Astrocyte (in vitro differentiated cells and primary cell): ENCODE measurements at regions not wholly inside any gene's neighbourhood (a gene's known extent, or its start where the extent isn't known, plus 50 kb on each side); places are given as distances from the start of the nearest gene placed in this dataset.

Experiments used
- DNase-seq: peaks from one replicate; pipeline ENCODE4 v3.0.0-alpha.2; 2010; ENCODE audit warnings: low read depth
- FAIRE-seq: peaks from 2 replicates; lab custom pipeline; 2011; peaks lifted over from hg19 to GRCh38; lab: Jason Lieb, UNC
- H2AFZ ChIP-seq: 2 replicates; pipeline ENCODE4 v1.6.0; 2012; ENCODE audit warnings: low read depth, low read length, inconsistent platforms
- H3K27ac ChIP-seq: 2 replicates; pipeline ENCODE4 v1.5.1; 2011; ENCODE audit warnings: low read depth, low read length, inconsistent platforms
- H3K27me3 ChIP-seq: 2 replicates; pipeline ENCODE4 v1.6.0; 2011; ENCODE audit warnings: low read length, inconsistent platforms; ENCODE audit not compliant: insufficient read depth
- H3K36me3 ChIP-seq: 2 replicates; pipeline ENCODE4 v1.5.1; 2011; ENCODE audit warnings: low read length, inconsistent platforms; ENCODE audit not compliant: insufficient read depth
- H3K4me1 ChIP-seq: 2 replicates; pipeline ENCODE4 v1.5.1; 2011; ENCODE audit warnings: low read length, inconsistent platforms; ENCODE audit not compliant: insufficient read depth
- H3K4me2 ChIP-seq: 2 replicates; pipeline ENCODE4 v1.6.0; 2012; ENCODE audit warnings: low read length, inconsistent platforms
- H3K4me3 ChIP-seq: 2 replicates; pipeline ENCODE4 v1.5.1; 2011; ENCODE audit warnings: low read depth, mild to moderate bottlenecking, low read length, inconsistent platforms; ENCODE audit not compliant: insufficient read depth
- H3K79me2 ChIP-seq: 2 replicates; pipeline ENCODE4 v1.6.0; 2012; ENCODE audit warnings: mild to moderate bottlenecking, low read length, inconsistent platforms; ENCODE audit not compliant: insufficient read depth
- H3K9ac ChIP-seq: 2 replicates; pipeline ENCODE4 v1.6.0; 2012; ENCODE audit warnings: mild to moderate bottlenecking, low read length, inconsistent platforms
- H3K9me3 ChIP-seq: 2 replicates; pipeline ENCODE4 v1.5.1; 2012; ENCODE audit warnings: low read depth, mild to moderate bottlenecking, low read length, inconsistent platforms; ENCODE audit not compliant: insufficient read depth
- H4K20me1 ChIP-seq: 2 replicates; pipeline ENCODE4 v1.6.0; 2012; ENCODE audit warnings: low read length, inconsistent platforms; ENCODE audit not compliant: insufficient read depth
- H3K27ac Mint-ChIP-seq: one replicate; pipeline ENCODE4 v1.8.0; 2021; ENCODE audit warnings: mild to moderate bottlenecking, mixed read lengths; ENCODE audit not compliant: unreplicated experiment
- H3K27me3 Mint-ChIP-seq: one replicate; pipeline ENCODE4 v1.8.0; 2021; ENCODE audit warnings: low read depth, mixed read lengths; ENCODE audit not compliant: unreplicated experiment
- H3K36me3 Mint-ChIP-seq: one replicate; pipeline ENCODE4 v1.8.0; 2021; ENCODE audit warnings: low read depth, mixed read lengths; ENCODE audit not compliant: unreplicated experiment
- H3K4me1 Mint-ChIP-seq: one replicate; pipeline ENCODE4 v1.8.0; 2021; ENCODE audit warnings: low read depth, mixed read lengths; ENCODE audit not compliant: unreplicated experiment
- H3K4me3 Mint-ChIP-seq: one replicate; pipeline ENCODE4 v1.8.0; 2021; ENCODE audit warnings: mild to moderate bottlenecking, moderate library complexity, mixed read lengths; ENCODE audit not compliant: unreplicated experiment
- H3K9me3 Mint-ChIP-seq: one replicate; pipeline ENCODE4 v1.8.0; 2021; ENCODE audit warnings: mild to moderate bottlenecking, mixed read lengths; ENCODE audit not compliant: unreplicated experiment
- CTCF ChIP-seq: IDR thresholded peaks from 2 replicates; pipeline ENCODE4 v1.5.1; 2011; ENCODE audit warnings: low read depth, mild to moderate bottlenecking, inconsistent platforms, low read length, moderate library complexity; ENCODE audit not compliant: insufficient read depth
- EZH2 ChIP-seq: IDR thresholded peaks from 2 replicates; pipeline ENCODE4 v1.6.1; 2012; ENCODE audit warnings: mild to moderate bottlenecking, low read length, inconsistent platforms; ENCODE audit not compliant: insufficient read depth

- no peaks in the 10 kb centered on the region for H3K79me2 ChIP-seq
- DNase-seq, result no peak
- no peaks in the 10 kb centered on the region for H3K36me3 ChIP-seq
- H3K27ac ChIP-seq, result no peak overlapping the region
- no peak for FAIRE-seq
- no peak overlapping the region for H3K4me3 Mint-ChIP-seq
- TF ChIP-seq CTCF (no peak), EZH2 (no peak)
- no peak overlapping the region for H2AFZ ChIP-seq
- no peak overlapping the region for H3K4me2 ChIP-seq
- H4K20me1 ChIP-seq, result no peaks in the 10 kb centered on the region
- H3K36me3 Mint-ChIP-seq, result no peaks in the 10 kb centered on the region
- peaks cover 39% of the 10 kb centered on the region for H3K27me3 Mint-ChIP-seq
- no peak overlapping the region for H3K27ac Mint-ChIP-seq
- peaks cover 2% of the 10 kb centered on the region for H3K27me3 ChIP-seq
- no peaks in the 10 kb centered on the region for H3K4me1 ChIP-seq
- H3K4me3 ChIP-seq, result no peak overlapping the region
- H3K9me3 Mint-ChIP-seq, result peaks cover 5% of the 10 kb centered on the region
- no peaks in the 10 kb centered on the region for H3K9me3 ChIP-seq
- H3K9ac ChIP-seq, result no peak overlapping the region
- no peaks in the 10 kb centered on the region for H3K4me1 Mint-ChIP-seq
These were observed 154.4 kb upstream of the TWIST2 start for GRCh38 chr2:238693337-238694093.

DNA sequence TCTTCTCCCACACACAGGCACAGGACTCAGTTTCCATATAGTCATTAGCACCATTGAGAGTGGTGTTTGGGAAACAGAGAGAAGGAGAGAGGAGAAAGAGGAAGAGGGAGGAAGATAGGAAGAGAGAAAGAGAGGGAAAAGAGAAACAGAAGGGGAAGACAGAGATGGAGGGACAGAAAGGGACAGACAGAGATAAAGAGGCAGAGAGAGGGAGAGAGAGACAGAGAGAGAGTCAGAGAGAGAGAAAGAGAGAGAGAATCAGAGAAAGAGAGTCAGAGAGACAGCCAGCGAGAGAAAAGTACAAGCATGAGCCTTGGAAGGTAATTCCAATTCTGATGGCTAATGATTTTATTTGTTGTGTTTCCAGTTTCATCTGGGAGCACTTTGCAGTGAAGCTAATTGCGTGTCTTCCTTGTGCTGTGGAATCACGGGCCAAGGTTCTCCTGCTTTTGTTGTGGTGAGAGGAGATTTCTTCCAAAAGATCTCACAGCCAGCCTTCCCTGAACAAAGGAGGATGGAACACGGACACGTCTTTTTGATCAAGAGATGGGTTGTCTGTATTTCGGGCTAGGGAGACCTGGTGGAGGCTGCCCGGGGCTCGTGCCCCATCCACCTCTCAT, 153.6 kb upstream of the TWIST2 start:
- Mint-ChIP-seq H3K9me3 (peaks cover 5% of the 10 kb centered on the region), H3K4me3 (no peak overlapping the region), H3K36me3 (no peaks in the 10 kb centered on the region), H3K27ac (no peak overlapping the region), H3K4me1 (no peaks in the 10 kb centered on the region), H3K27me3 (peaks cover 34% of the 10 kb centered on the region)
- H3K27ac ChIP-seq, result no peak overlapping the region
- no peaks in the 10 kb centered on the region for H4K20me1 ChIP-seq
- no peaks in the 10 kb centered on the region for H3K79me2 ChIP-seq
- H3K4me1 ChIP-seq, result no peaks in the 10 kb centered on the region
- TF ChIP-seq CTCF (no peak), EZH2 (no peak)
- DNase-seq (no peak), FAIRE-seq (peak; percentile 9)
- H3K36me3 ChIP-seq, result no peaks in the 10 kb centered on the region
- H3K4me3 ChIP-seq, result no peak overlapping the region
- H3K27me3 ChIP-seq, result peaks cover 2% of the 10 kb centered on the region
- H2AFZ ChIP-seq, result no peak overlapping the region
- no peaks in the 10 kb centered on the region for H3K9me3 ChIP-seq
- H3K4me2 ChIP-seq, result no peak overlapping the region
- H3K9ac ChIP-seq, result no peak overlapping the region

- no peak for FAIRE-seq
- H3K27ac Mint-ChIP-seq, result no peak overlapping the region
These were observed 153.0 kb upstream of the TWIST2 start for GRCh38 chr2:238694922-238695321.

More at GRCh38 chr2:238694922-238695321, 153.0 kb upstream of the TWIST2 start:
- Mint-ChIP-seq H3K9me3 (peaks cover 3% of the 10 kb centered on the region), H3K36me3 (no peaks in the 10 kb centered on the region), H3K4me3 (no peak overlapping the region), H3K4me1 (no peaks in the 10 kb centered on the region), H3K27me3 (peaks cover 30% of the 10 kb centered on the region)
- Histone ChIP-seq H2AFZ (no peak overlapping the region), H3K79me2 (no peaks in the 10 kb centered on the region), H3K27ac (no peak overlapping the region), H3K4me1 (no peaks in the 10 kb centered on the region), H3K4me3 (no peak overlapping the region), H3K4me2 (no peak overlapping the region), H3K9ac (no peak overlapping the region), H3K9me3 (no peaks in the 10 kb centered on the region), H4K20me1 (no peaks in the 10 kb centered on the region), H3K27me3 (peaks cover 2% of the 10 kb centered on the region), H3K36me3 (no peaks in the 10 kb centered on the region)
- DNase-seq, result no peak
- TF ChIP-seq EZH2 (no peak), CTCF (no peak)
